K562 (cell line): ENCODE measurements at regions not wholly inside any gene's neighbourhood (a gene's known extent, or its start where the extent isn't known, plus 50 kb on each side); places are given as distances from the start of the nearest gene placed in this dataset.

Experiments used
- ATF2 ChIP-seq: sonication (generic); formaldehyde crosslinking; IDR thresholded peaks from 2 replicates; pipeline ENCODE4 v1.8.1; 2022; ENCODE audit warnings: missing genetic modification reagents
- ESRRB ChIP-seq: fragments of 250-450 bp; sonication (Bioruptor Pico); IDR thresholded peaks from 2 replicates; pipeline ENCODE4 v1.5.0; 2020; ENCODE audit warnings: mild to moderate bottlenecking, moderate library complexity, borderline replicate concordance
- IRF9 ChIP-seq: fragments of 450-650 bp; IDR thresholded peaks from 2 replicates; pipeline ENCODE4 v1.6.1; 2016; ENCODE audit warnings: missing biosample characterization, missing genetic modification characterization
- ZNF41 ChIP-seq: fragments of 250-450 bp; sonication (Bioruptor Pico); conservative IDR thresholded peaks from 2 replicates; pipeline ENCODE4 v1.4.0; 2020; ENCODE audit warnings: mild to moderate bottlenecking
- ZNF609 ChIP-seq: sonication (generic); formaldehyde crosslinking; IDR thresholded peaks from 2 replicates; pipeline ENCODE4 v1.8.1; 2023; ENCODE audit warnings: missing genetic modification reagents, mild to moderate bottlenecking, borderline replicate concordance

- TF ChIP-seq ZNF609 (CRISPR knock-in tag) (no peak), ZNF41 (CRISPR knock-in tag) (no peak), ESRRB (no peak), IRF9 (tag) (no peak), ATF2 (CRISPR knock-in tag) (no peak)
These were observed 152.3 kb upstream of the SPAG17 start (continued) for GRCh38 chr1:118337346-118337745.
